ENCODE measurements at regions not wholly inside any gene's neighbourhood (a gene's known extent, or its start where the extent isn't known, plus 50 kb on each side); places are given as distances from the start of the nearest gene placed in this dataset.

DNA sequence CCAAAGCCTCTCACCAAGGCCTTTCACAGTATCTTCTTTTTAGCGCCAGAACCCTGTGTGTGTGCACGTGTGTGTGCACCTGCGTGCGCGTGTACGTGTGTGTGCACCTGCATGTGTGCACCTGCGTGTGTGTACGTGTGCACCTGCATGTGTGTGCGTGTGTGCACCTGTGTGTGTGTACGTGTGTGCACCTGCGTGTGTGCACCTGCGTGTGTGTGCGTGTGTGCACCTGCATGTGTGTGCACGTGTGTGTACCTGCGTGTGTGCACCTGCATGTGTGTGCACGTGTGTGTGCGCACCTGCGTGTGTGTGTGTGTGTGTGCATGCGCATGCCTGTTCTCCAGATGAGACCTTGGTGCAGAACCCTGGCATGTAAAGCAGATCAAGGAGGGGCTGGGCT lies 131.4 kb upstream of the HDAC4 start (continued):
- TF ChIP-seq, protein P1, sequence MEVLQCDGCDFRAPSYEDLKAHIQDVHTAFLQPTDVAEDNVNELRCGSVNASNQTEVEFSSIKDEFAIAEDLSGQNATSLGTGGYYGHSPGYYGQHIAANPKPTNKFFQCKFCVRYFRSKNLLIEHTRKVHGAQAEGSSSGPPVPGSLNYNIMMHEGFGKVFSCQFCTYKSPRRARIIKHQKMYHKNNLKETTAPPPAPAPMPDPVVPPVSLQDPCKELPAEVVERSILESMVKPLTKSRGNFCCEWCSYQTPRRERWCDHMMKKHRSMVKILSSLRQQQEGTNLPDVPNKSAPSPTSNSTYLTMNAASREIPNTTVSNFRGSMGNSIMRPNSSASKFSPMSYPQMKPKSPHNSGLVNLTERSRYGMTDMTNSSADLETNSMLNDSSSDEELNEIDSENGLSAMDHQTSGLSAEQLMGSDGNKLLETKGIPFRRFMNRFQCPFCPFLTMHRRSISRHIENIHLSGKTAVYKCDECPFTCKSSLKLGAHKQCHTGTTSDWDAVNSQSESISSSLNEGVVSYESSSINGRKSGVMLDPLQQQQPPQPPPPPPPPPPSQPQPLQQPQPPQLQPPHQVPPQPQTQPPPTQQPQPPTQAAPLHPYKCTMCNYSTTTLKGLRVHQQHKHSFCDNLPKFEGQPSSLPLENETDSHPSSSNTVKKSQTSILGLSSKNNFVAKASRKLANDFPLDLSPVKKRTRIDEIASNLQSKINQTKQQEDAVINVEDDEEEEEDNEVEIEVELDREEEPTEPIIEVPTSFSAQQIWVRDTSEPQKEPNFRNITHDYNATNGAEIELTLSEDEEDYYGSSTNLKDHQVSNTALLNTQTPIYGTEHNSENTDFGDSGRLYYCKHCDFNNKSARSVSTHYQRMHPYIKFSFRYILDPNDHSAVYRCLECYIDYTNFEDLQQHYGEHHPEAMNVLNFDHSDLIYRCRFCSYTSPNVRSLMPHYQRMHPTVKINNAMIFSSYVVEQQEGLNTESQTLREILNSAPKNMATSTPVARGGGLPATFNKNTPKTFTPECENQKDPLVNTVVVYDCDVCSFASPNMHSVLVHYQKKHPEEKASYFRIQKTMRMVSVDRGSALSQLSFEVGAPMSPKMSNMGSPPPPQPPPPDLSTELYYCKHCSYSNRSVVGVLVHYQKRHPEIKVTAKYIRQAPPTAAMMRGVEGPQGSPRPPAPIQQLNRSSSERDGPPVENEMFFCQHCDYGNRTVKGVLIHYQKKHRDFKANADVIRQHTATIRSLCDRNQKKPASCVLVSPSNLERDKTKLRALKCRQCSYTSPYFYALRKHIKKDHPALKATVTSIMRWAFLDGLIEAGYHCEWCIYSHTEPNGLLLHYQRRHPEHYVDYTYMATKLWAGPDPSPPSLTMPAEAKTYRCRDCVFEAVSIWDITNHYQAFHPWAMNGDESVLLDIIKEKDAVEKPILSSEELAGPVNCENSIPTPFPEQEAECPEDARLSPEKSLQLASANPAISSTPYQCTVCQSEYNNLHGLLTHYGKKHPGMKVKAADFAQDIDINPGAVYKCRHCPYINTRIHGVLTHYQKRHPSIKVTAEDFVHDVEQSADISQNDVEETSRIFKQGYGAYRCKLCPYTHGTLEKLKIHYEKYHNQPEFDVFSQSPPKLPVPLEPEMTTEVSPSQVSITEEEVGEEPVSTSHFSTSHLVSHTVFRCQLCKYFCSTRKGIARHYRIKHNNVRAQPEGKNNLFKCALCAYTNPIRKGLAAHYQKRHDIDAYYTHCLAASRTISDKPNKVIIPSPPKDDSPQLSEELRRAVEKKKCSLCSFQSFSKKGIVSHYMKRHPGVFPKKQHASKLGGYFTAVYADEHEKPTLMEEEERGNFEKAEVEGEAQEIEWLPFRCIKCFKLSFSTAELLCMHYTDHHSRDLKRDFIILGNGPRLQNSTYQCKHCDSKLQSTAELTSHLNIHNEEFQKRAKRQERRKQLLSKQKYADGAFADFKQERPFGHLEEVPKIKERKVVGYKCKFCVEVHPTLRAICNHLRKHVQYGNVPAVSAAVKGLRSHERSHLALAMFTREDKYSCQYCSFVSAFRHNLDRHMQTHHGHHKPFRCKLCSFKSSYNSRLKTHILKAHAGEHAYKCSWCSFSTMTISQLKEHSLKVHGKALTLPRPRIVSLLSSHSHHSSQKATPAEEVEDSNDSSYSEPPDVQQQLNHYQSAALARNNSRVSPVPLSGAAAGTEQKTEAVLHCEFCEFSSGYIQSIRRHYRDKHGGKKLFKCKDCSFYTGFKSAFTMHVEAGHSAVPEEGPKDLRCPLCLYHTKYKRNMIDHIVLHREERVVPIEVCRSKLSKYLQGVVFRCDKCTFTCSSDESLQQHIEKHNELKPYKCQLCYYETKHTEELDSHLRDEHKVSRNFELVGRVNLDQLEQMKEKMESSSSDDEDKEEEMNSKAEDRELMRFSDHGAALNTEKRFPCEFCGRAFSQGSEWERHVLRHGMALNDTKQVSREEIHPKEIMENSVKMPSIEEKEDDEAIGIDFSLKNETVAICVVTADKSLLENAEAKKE (CRISPR knock-in tag; IDR thresholded peaks at IDR 0.05): no peak

DNA sequence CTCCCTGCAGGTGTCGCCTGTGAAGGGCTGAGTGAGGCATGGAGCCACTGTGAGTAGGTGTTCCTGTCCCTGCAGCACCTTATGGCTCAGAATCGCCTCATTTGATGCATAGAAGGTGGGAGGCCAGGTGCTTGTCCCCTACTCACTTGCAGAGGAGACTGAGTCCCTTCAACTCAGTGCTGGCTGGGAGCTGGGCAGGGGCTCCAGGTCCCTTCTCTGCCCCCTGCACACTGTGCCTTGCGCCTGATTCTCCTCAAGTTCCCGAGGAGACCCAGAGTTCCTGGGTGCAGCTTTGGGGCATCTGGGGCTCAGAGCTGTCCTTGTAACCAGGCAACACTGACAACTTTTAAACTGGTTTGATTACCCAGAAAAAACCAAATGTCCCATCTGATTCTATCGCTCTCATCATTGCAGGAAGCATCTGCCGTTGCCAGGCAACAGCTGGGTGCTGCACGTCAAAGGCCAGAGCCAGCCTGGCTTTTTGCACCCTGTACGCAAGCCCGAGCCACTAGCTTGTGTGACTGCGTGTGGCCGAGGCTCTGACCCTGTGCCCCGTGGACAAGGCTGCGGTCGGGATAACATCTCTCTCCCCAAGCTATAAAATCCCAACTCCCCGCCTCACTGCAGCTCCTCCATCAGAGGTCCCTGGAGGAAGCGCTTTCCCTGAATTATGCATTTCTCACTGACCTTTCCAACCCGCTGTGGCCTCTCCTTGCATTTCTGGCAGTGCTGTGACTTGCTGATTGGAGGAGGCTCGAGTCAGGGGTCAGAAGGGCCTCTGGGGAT lies 130.8 kb upstream of the HDAC4 start:
- H3K4me2 ChIP-seq: no peak overlapping the region
- peaks cover 3% of the 10 kb centered on the region for H3K27me3 Mint-ChIP-seq (ENCODE audit: insufficient read depth, low read depth, poor library complexity)
- no peak overlapping the region for H3K4me3 ChIP-seq
- peaks cover 9% of the 10 kb centered on the region; the same call in 2 of the 3 replicates for H3K9me3 Mint-ChIP-seq
- H3K27ac Mint-ChIP-seq: no peak overlapping the region
- ATAC-seq (no peak; the same call in 1 of the 3 replicates), DNase-seq (ENCODE audit: low spot score) (peak; percentile 5)
- H2AFZ ChIP-seq: no peak overlapping the region
- no peaks in the 10 kb centered on the region for H3K36me3 ChIP-seq (ENCODE audit: insufficient read depth)
- no peaks in the 10 kb centered on the region for H3K4me1 ChIP-seq (ENCODE audit: insufficient read depth)
- H3K79me2 ChIP-seq (replicated peaks; ENCODE audit: insufficient read depth): no peaks in the 10 kb centered on the region
- H3K27ac ChIP-seq (ENCODE audit: low read depth): no peak overlapping the region
- H3K36me3 Mint-ChIP-seq (ENCODE audit: low read depth): no peaks in the 10 kb centered on the region; the same call in 2 of the 3 replicates
- no peaks in the 10 kb centered on the region for H3K9me2 ChIP-seq (ENCODE audit: insufficient read depth)
- H3K4me1 Mint-ChIP-seq: no peaks in the 10 kb centered on the region
- H3K27me3 ChIP-seq (ENCODE audit: insufficient read depth): no peaks in the 10 kb centered on the region
- no peaks in the 10 kb centered on the region for H4K20me1 ChIP-seq (replicated peaks; ENCODE audit: insufficient read depth)
- no peak overlapping the region for H3K4me3 Mint-ChIP-seq
- H3F3A ChIP-seq (replicated peaks; ENCODE audit: low read depth): no peaks in the 10 kb centered on the region
- TF ChIP-seq JUNB (IDR thresholded peaks at IDR 0.05; ENCODE audit: unreplicated experiment) (no peak), ZNF331 (CRISPR knock-in tag; IDR thresholded peaks at IDR 0.05; ENCODE audit: low read depth) (no peak), ZNF114 (CRISPR knock-in tag; IDR thresholded peaks at IDR 0.05) (no peak), STAT1 (IDR thresholded peaks at IDR 0.05; ENCODE audit: unreplicated experiment) (no peak), EZH2phosphoT487 (IDR thresholded peaks at IDR 0.05; ENCODE audit: unreplicated experiment) (no peak)
- TF ChIP-seq, protein P2, sequence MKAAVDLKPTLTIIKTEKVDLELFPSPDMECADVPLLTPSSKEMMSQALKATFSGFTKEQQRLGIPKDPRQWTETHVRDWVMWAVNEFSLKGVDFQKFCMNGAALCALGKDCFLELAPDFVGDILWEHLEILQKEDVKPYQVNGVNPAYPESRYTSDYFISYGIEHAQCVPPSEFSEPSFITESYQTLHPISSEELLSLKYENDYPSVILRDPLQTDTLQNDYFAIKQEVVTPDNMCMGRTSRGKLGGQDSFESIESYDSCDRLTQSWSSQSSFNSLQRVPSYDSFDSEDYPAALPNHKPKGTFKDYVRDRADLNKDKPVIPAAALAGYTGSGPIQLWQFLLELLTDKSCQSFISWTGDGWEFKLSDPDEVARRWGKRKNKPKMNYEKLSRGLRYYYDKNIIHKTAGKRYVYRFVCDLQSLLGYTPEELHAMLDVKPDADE (IDR thresholded peaks at IDR 0.05): no peak
- TF ChIP-seq, protein P3, sequence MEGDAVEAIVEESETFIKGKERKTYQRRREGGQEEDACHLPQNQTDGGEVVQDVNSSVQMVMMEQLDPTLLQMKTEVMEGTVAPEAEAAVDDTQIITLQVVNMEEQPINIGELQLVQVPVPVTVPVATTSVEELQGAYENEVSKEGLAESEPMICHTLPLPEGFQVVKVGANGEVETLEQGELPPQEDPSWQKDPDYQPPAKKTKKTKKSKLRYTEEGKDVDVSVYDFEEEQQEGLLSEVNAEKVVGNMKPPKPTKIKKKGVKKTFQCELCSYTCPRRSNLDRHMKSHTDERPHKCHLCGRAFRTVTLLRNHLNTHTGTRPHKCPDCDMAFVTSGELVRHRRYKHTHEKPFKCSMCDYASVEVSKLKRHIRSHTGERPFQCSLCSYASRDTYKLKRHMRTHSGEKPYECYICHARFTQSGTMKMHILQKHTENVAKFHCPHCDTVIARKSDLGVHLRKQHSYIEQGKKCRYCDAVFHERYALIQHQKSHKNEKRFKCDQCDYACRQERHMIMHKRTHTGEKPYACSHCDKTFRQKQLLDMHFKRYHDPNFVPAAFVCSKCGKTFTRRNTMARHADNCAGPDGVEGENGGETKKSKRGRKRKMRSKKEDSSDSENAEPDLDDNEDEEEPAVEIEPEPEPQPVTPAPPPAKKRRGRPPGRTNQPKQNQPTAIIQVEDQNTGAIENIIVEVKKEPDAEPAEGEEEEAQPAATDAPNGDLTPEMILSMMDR (conservative IDR thresholded peaks at IDR 0.05; ENCODE audit: low read depth in 2 of 2): no peak
